Aorta (tissue), 5 donors: ENCODE measurements at regions not wholly inside any gene's neighbourhood (a gene's known extent, or its start where the extent isn't known, plus 50 kb on each side); places are given as distances from the start of the nearest gene placed in this dataset.

Source experiments
- ATAC-seq: fragments of 200-7000 bp; cut with Tn5 transposase; one replicate; pipeline ENCODE4 v1.9.1; 2022; ENCODE audit warnings: moderate library complexity; ENCODE audit not compliant: low FRiP score
- DNase-seq, 2 donors: peaks; one replicate each; pipeline ENCODE4 v3.0.0-alpha.2; 2020
- H3K27ac ChIP-seq, 2 donors: one replicate each; pipeline ENCODE4 v1.5.1; 2013; ENCODE audit warnings: low read length in 2 of 2, mild to moderate bottlenecking in 2 of 2, moderate library complexity in 2 of 2, control low read depth in 1 of 2, inconsistent platforms in 1 of 2, low read depth in 1 of 2
- H3K27me3 ChIP-seq, 2 donors: one replicate each; pipeline ENCODE4 v1.6.1; 2013; ENCODE audit warnings: control low read depth in 1 of 2, low read length in 1 of 2, mild to moderate bottlenecking in 1 of 2, moderate library complexity in 1 of 2; ENCODE audit not compliant: insufficient read depth in 2 of 2, control insufficient read depth in 1 of 2
- H3K36me3 ChIP-seq, 2 donors: one replicate each; pipeline ENCODE4 v1.6.1; 2013; ENCODE audit warnings: control low read depth in 1 of 2, low read length in 1 of 2, mild to moderate bottlenecking in 1 of 2; ENCODE audit not compliant: insufficient read depth in 2 of 2, control insufficient read depth in 1 of 2
- H3K4me1 ChIP-seq, 2 donors: one replicate each; pipeline ENCODE4 v1.6.1; 2013; ENCODE audit warnings: low read length in 2 of 2, control low read depth in 1 of 2, mild to moderate bottlenecking in 1 of 2, moderate library complexity in 1 of 2; ENCODE audit not compliant: insufficient read depth in 2 of 2, control insufficient read depth in 1 of 2
- H3K4me3 ChIP-seq, 2 donors: one replicate each; pipeline ENCODE4 v1.5.1; 2013; ENCODE audit warnings: low read length in 2 of 2, control low read depth in 1 of 2, mild to moderate bottlenecking in 1 of 2
- H3K9me3 ChIP-seq: one replicate; pipeline ENCODE4 v1.6.1; 2013; ENCODE audit warnings: mild to moderate bottlenecking, low read length; ENCODE audit not compliant: control insufficient read depth
- WGBS, 2 donors: extraction: QIAGEN DNeasy Blood & Tissue Kit; methylation state at CpG; one replicate each; pipeline ENCODE4 v1.1.7; 2013; 5-methylcytosine and 5-hydroxymethylcytosine counted together
- intact Hi-C, 2 donors: fragments of 100-400 bp; cut with DNase I; formaldehyde crosslinking; loops; one replicate each; pipeline versions ENCODE4 v1.14.2 to v1.15.0; 2022
- donor health status: healthy with polysubstance abuse.
- donor health status: Bipolar disorder and iron deficiency.
- donor health status: DM: no; HTN: no; CAD: no.
- donor health status: DM: no; HTN: no; CAD: no.
- donor health status: DM: yes; HTN: yes; CAD: no.

DNA sequence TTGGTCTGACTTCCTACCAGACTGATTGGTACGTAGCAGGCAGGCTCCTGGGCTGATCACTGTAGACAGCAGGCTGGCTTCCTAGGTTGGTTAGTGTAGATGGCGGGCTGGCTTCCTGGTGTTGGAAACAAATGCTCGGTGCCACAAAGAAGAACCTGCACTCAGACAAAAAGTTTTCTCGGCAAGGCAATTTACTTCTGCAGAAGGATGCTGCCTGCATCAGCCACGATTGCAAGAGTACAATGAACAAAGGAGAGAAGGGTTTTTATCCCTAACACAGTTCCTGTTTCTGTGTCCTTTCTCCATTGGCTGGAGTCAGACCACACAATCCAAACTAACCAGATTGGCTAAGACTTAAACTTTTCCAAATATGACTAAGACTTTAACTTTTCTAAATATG, 123.6 kb upstream of the PPP2R2D start:
- DNase-seq (no peak), ATAC-seq (no peak)
- Histone ChIP-seq H3K27me3 (no peaks in the 10 kb centered on the region), H3K4me3 (no peak overlapping the region), H3K27ac (no peak overlapping the region), H3K4me1 (no peaks in the 10 kb centered on the region), H3K36me3 (no peaks in the 10 kb centered on the region), H3K9me3 (peaks cover 13% of the 10 kb centered on the region)
- intact Hi-C loops: no loop called here
- WGBS, 2 donors: 89 to 92% methylated on average over 5 of the region's 5 CpGs

DNA sequence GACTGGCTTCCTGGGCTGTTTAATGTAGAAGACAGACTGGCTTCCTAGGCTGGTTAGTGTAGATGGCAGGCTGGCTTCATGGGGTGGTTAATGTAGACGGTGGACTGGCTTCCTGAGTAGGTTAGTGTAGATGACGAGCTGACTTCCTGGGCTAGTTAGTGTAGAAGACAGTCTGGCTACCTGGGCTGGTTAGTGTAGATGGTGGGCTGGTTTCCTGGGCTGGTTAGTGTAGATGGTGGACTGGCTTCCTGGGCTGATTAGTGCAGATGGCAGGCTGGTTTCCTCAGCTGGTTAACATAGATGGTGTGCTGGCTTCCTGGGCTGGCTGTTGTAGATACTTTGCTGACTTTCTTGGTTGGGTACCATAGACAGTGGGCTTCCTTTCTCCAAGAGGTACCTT, 122.9 kb upstream of the PPP2R2D start:
- Histone ChIP-seq H3K27me3 (no peaks in the 10 kb centered on the region), H3K36me3 (no peaks in the 10 kb centered on the region), H3K27ac (no peak overlapping the region), H3K4me3 (no peak overlapping the region), H3K9me3 (peaks cover 13% of the 10 kb centered on the region), H3K4me1 (no peaks in the 10 kb centered on the region)
- intact Hi-C loops: no loop called here
- DNase-seq (no peak), ATAC-seq (no peak)
- WGBS, 2 donors: 88 to 90% methylated on average over 2 of the region's 2 CpGs

DNA sequence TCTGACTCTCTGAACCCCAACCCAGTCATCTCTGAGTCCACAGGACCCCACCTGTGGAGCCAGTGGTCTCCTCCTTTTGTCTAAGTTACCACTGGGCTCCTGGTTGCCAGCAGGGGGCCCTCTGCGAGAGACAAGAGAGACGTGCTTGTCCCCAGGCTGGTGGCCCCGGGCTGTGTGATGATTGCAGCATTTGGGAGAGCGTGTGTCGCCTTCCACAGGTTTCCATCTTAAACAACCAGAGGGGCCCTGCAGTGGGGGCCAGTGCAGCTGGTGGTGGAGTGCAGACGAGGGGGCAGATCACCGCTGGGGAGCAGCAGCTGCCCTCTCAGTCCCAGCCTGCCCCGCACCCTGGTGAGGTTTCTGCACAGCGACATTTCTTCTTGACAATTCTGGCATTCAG, 122.4 kb upstream of the PPP2R2D start:
- Histone ChIP-seq H3K4me1 (no peaks in the 10 kb centered on the region), H3K27me3 (no peaks in the 10 kb centered on the region), H3K9me3 (peaks cover 13% of the 10 kb centered on the region), H3K27ac (no peak overlapping the region), H3K36me3 (no peaks in the 10 kb centered on the region), H3K4me3 (no peak overlapping the region)
- intact Hi-C loops: no loop called here
- no peak for DNase-seq
- no peak for ATAC-seq
- WGBS, 2 donors: 85 to 92% methylated on average over 9 of the region's 9 CpGs

GRCh38 chr10:131778842-131779241, 122.0 kb upstream of the PPP2R2D start:
- no peak overlapping the region for H3K4me3 ChIP-seq
- DNase-seq (no peak), ATAC-seq (no peak)
- peaks cover 13% of the 10 kb centered on the region for H3K9me3 ChIP-seq
- no peaks in the 10 kb centered on the region for H3K27me3 ChIP-seq
- H3K27ac ChIP-seq: no peak overlapping the region
- intact Hi-C loops: no loop called here
- 81% methylated on average over 8 of the region's 8 CpGs for WGBS, 2 donors
- H3K4me1 ChIP-seq: no peaks in the 10 kb centered on the region
- no peaks in the 10 kb centered on the region for H3K36me3 ChIP-seq

DNA sequence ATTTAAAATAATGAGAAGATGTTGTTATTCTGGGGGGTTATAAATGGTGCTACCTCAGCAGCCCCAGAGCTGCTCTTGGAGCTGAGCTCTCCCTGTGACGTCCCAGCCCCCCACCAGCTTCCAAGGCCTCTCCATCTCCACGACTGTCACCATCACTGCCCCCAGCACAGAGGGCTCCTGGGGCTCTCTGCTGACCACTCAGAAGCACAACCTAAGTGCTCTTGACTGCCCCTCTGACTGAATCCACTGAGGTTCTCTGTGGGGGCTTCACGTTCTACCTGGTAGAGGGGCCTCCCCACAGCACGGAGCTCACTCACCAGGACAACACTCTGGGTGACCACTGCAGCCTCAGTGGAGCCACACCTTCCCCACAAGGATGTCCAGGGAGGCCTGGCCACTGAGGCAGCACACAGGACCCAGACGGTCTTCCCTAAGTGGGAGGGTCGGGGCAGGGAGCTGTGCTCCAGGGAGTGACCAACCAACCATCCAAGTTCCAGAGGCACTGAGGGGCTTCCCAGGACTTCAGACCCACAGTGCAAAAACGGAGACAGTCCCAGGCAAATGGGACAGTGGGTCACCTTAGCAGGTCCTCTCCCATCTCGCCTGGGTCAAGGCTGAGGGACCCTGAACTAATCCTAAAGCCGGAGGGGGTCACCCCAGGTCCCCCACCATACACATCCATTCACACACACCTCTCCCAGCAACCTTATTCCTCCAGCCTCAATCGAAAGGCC, 121.0 kb upstream of the PPP2R2D start:
- Histone ChIP-seq H3K9me3 (peaks cover 13% of the 10 kb centered on the region), H3K4me1 (no peaks in the 10 kb centered on the region), H3K27me3 (no peaks in the 10 kb centered on the region), H3K36me3 (no peaks in the 10 kb centered on the region), H3K4me3 (no peak overlapping the region), H3K27ac (no peak overlapping the region)
- ATAC-seq (no peak), DNase-seq (no peak)
- intact Hi-C loops: loop anchor here in 1 of 2 donors (10.0 kb wide), 1 partner anchor 1595 kb away; no protein-coding TSS in a partner anchor
- 74 to 80% methylated on average over 9 to 10 of the region's 10 CpGs for WGBS, 2 donors

- DNase-seq (no peak), ATAC-seq (no peak)
- WGBS, 2 donors: 93 to 96% methylated on average over 6 of the region's 6 CpGs
- Histone ChIP-seq H3K4me1 (no peaks in the 10 kb centered on the region), H3K27ac (no peak overlapping the region), H3K36me3 (no peaks in the 10 kb centered on the region), H3K9me3 (peaks cover 10% of the 10 kb centered on the region), H3K27me3 (no peaks in the 10 kb centered on the region), H3K4me3 (no peak overlapping the region)
- intact Hi-C loops: loop anchor here in 1 of 2 donors (10.0 kb wide), 1 partner anchor 1596 kb away; no protein-coding TSS in a partner anchor
These were observed 119.7 kb upstream of the PPP2R2D start for GRCh38 chr10:131781076-131781475.

GRCh38 chr10:131781791-131782190, 119.0 kb upstream of the PPP2R2D start:
- no peak for ATAC-seq
- H3K9me3 ChIP-seq: peaks cover 9% of the 10 kb centered on the region
- intact Hi-C loops: loop anchor here in 1 of 2 donors (10.0 kb wide), 1 partner anchor 1597 kb away; no protein-coding TSS in a partner anchor

GRCh38 chr10:131784363-131785120, 116.3 kb upstream of the PPP2R2D start:
- 86 to 92% methylated on average over 15 of the region's 15 CpGs for WGBS, 2 donors

More at GRCh38 chr10:131781791-131782190, 119.0 kb upstream of the PPP2R2D start:
- DNase-seq: no peak
- H3K4me3 ChIP-seq: no peak overlapping the region
- H3K36me3 ChIP-seq: no peaks in the 10 kb centered on the region
- H3K27me3 ChIP-seq: no peaks in the 10 kb centered on the region
- H3K27ac ChIP-seq: no peak overlapping the region
- no peaks in the 10 kb centered on the region for H3K4me1 ChIP-seq
- 92 to 93% methylated on average over 4 of the region's 4 CpGs for WGBS, 2 donors

More at GRCh38 chr10:131784363-131785120, 116.3 kb upstream of the PPP2R2D start:
- H3K4me1 ChIP-seq: no peaks in the 10 kb centered on the region
- intact Hi-C loops: loop anchor here (5.0 to 10.0 kb wide), 2 partner anchors 1592 to 1600 kb away; no protein-coding TSS in a partner anchor
- H3K9me3 ChIP-seq: no peaks in the 10 kb centered on the region
- no peak overlapping the region for H3K27ac ChIP-seq
- DNase-seq (no peak), ATAC-seq (no peak)
- H3K27me3 ChIP-seq: no peaks in the 10 kb centered on the region
- no peak overlapping the region for H3K4me3 ChIP-seq
- H3K36me3 ChIP-seq: no peaks in the 10 kb centered on the region
